Mesendoderm (in vitro differentiated cells): ENCODE measurements at regions not wholly inside any gene's neighbourhood (a gene's known extent, or its start where the extent isn't known, plus 50 kb on each side); places are given as distances from the start of the nearest gene placed in this dataset.
"Not testable (repeated sequence)": the region's sequence is repeated elsewhere in the genome, so short reads cannot be mapped to it uniquely, and the experiment has no call there.

Experiments
- DNase-seq: peaks from one replicate; pipeline ENCODE4 v3.0.0; 2013
- H2AK5ac ChIP-seq: 2 replicates; pipeline ENCODE4 v1.6.1; 2013; ENCODE audit warnings: low read length, inconsistent platforms
- H2BK120ac ChIP-seq: 2 replicates; pipeline ENCODE4 v1.6.1; 2013; ENCODE audit warnings: low read depth, mild to moderate bottlenecking, low read length, moderate library complexity, mixed read lengths
- H2BK15ac ChIP-seq: replicated peaks from 2 replicates; pipeline ENCODE4 v1.6.1; 2013; ENCODE audit warnings: low read depth, mild to moderate bottlenecking, moderate library complexity
- H2BK5ac ChIP-seq: 2 replicates; pipeline ENCODE4 v1.6.1; 2013; ENCODE audit warnings: low read length, inconsistent platforms
- H3K18ac ChIP-seq: 2 replicates; pipeline ENCODE4 v1.6.1; 2013; ENCODE audit warnings: mild to moderate bottlenecking, low read length, mixed read lengths
- H3K23ac ChIP-seq: one replicate; pipeline ENCODE4 v1.6.1; 2013; ENCODE audit warnings: low read length
- H3K27ac ChIP-seq: 2 replicates; pipeline ENCODE4 v1.5.1; 2013; ENCODE audit warnings: low read depth, mild to moderate bottlenecking, inconsistent platforms, low read length, moderate library complexity
- H3K27me3 ChIP-seq: 2 replicates; pipeline ENCODE4 v1.6.1; 2013; ENCODE audit warnings: low read length, control low read depth, mild to moderate bottlenecking, inconsistent platforms; ENCODE audit not compliant: insufficient read depth, poor library complexity
- H3K36me3 ChIP-seq: 2 replicates; pipeline ENCODE4 v1.6.1; 2013; ENCODE audit warnings: low read length, inconsistent platforms; ENCODE audit not compliant: control insufficient read depth, insufficient read depth
- H3K4ac ChIP-seq: one replicate; pipeline ENCODE4 v1.6.1; 2013; ENCODE audit warnings: low read depth, mild to moderate bottlenecking, low read length, moderate library complexity
- H3K4me1 ChIP-seq: 2 replicates; pipeline ENCODE4 v1.6.1; 2013; ENCODE audit warnings: low read depth, low read length, inconsistent platforms; ENCODE audit not compliant: control insufficient read depth
- H3K4me2 ChIP-seq: 2 replicates; pipeline ENCODE4 v1.6.1; 2013; ENCODE audit warnings: low read length
- H3K4me3 ChIP-seq: 2 replicates; pipeline ENCODE4 v1.5.1; 2013; ENCODE audit warnings: mild to moderate bottlenecking, low read length
- H3K56ac ChIP-seq: one replicate; pipeline ENCODE4 v1.6.1; 2013; ENCODE audit warnings: low read length
- H3K79me1 ChIP-seq: 2 replicates; pipeline ENCODE4 v1.6.1; 2013; ENCODE audit warnings: low read length, inconsistent platforms
- H3K79me2 ChIP-seq: 2 replicates; pipeline ENCODE4 v1.6.1; 2013; ENCODE audit warnings: mild to moderate bottlenecking, low read length; ENCODE audit not compliant: control insufficient read depth, insufficient read depth
- H3K9ac ChIP-seq: 2 replicates; pipeline ENCODE4 v1.6.1; 2013; ENCODE audit warnings: low read length, inconsistent platforms
- H4K5ac ChIP-seq: one replicate; pipeline ENCODE4 v1.6.1; 2013; ENCODE audit warnings: low read length
- H4K8ac ChIP-seq: one replicate; pipeline ENCODE4 v1.6.1; 2013; ENCODE audit warnings: low read depth, mild to moderate bottlenecking, control low read depth, low read length, moderate library complexity
- WGBS: extraction: QIAGEN DNeasy Blood & Tissue Kit; methylation state at CpG from one replicate; pipeline ENCODE4 v1.1.7; 2013; ENCODE audit warnings: low lambda C conversion rate, missing lambda C conversion rate; ENCODE audit not compliant: insufficient coverage; ENCODE audit errors: extremely low coverage; 5-methylcytosine and 5-hydroxymethylcytosine counted together

GRCh38 chr1:191813593-191813992, 344.7 kb upstream of the RGS18 start:
- WGBS: no CpG with 5 or more reads among the region's 5 CpGs

GRCh38 chr1:191818198-191818597, 340.1 kb upstream of the RGS18 start:
- no peak overlapping the region for H2BK120ac ChIP-seq
- no CpG with 5 or more reads among the region's 1 CpG for WGBS
- H3K27me3 ChIP-seq: no peaks in the 10 kb centered on the region
- H3K4me1 ChIP-seq: no peaks in the 10 kb centered on the region
- H3K4me3 ChIP-seq: no peak overlapping the region
- H3K4ac ChIP-seq: no peak overlapping the region
- no peak overlapping the region for H3K23ac ChIP-seq
- H2BK15ac ChIP-seq: no peak overlapping the region
- DNase-seq: no peak
- no peak overlapping the region for H3K27ac ChIP-seq
- H3K18ac ChIP-seq: no peak overlapping the region
- H4K8ac ChIP-seq: no peak overlapping the region
- H3K79me1 ChIP-seq: no peaks in the 10 kb centered on the region
- H3K9ac ChIP-seq: no peak overlapping the region
- H3K4me2 ChIP-seq: no peak overlapping the region
- H4K5ac ChIP-seq: no peak overlapping the region
- no peak overlapping the region for H2AK5ac ChIP-seq
- no peak overlapping the region for H3K56ac ChIP-seq
- H3K79me2 ChIP-seq: no peaks in the 10 kb centered on the region
- H3K36me3 ChIP-seq: no peaks in the 10 kb centered on the region
- no peak overlapping the region for H2BK5ac ChIP-seq

More at GRCh38 chr1:191813593-191813992, 344.7 kb upstream of the RGS18 start:
- H3K4me2 ChIP-seq, H3K27me3 ChIP-seq, H3K4me3 ChIP-seq, H2BK15ac ChIP-seq, H3K4ac ChIP-seq, H3K79me1 ChIP-seq, H2BK120ac ChIP-seq, H3K23ac ChIP-seq, H2BK5ac ChIP-seq, H3K36me3 ChIP-seq, H3K56ac ChIP-seq, H4K5ac ChIP-seq, H2AK5ac ChIP-seq, H3K27ac ChIP-seq, H3K4me1 ChIP-seq, H3K9ac ChIP-seq, H3K18ac ChIP-seq, H4K8ac ChIP-seq, H3K79me2 ChIP-seq: not testable (repeated sequence)
- DNase-seq: peak; percentile 34

GRCh38 chr1:191831572-191831971, 326.7 kb upstream of the RGS18 start:
- Histone ChIP-seq H3K4me1 (no peaks in the 10 kb centered on the region), H2AK5ac (no peak overlapping the region), H3K4ac (no peak overlapping the region), H3K18ac (no peak overlapping the region), H3K4me3 (no peak overlapping the region), H4K8ac (no peak overlapping the region), H3K36me3 (no peaks in the 10 kb centered on the region), H3K4me2 (no peak overlapping the region), H3K9ac (no peak overlapping the region), H2BK5ac (no peak overlapping the region), H3K23ac (no peak overlapping the region), H3K79me1 (no peaks in the 10 kb centered on the region), H3K56ac (no peak overlapping the region), H2BK15ac (no peak overlapping the region), H4K5ac (no peak overlapping the region), H2BK120ac (no peak overlapping the region), H3K27ac (no peak overlapping the region), H3K79me2 (no peaks in the 10 kb centered on the region), H3K27me3 (no peaks in the 10 kb centered on the region)
- peak; percentile 74 for DNase-seq
- no CpG with 5 or more reads among the region's 4 CpGs for WGBS

- no peak overlapping the region for H3K4me3 ChIP-seq
- no peak overlapping the region for H4K8ac ChIP-seq
- H2BK15ac ChIP-seq: no peak overlapping the region
- H3K4me1 ChIP-seq: no peaks in the 10 kb centered on the region
- H3K4me2 ChIP-seq: no peak overlapping the region
- no peak overlapping the region for H3K23ac ChIP-seq
- no peak overlapping the region for H3K27ac ChIP-seq
- H3K9ac ChIP-seq: no peak overlapping the region
- no peak overlapping the region for H4K5ac ChIP-seq
- WGBS: no CpG with 5 or more reads among the region's 2 CpGs
- no peak for DNase-seq
- no peak overlapping the region for H3K18ac ChIP-seq
- no peaks in the 10 kb centered on the region for H3K79me1 ChIP-seq
- no peak overlapping the region for H2BK120ac ChIP-seq
- H2AK5ac ChIP-seq: no peak overlapping the region
- no peak overlapping the region for H3K4ac ChIP-seq
- no peak overlapping the region for H2BK5ac ChIP-seq
- H3K36me3 ChIP-seq: no peaks in the 10 kb centered on the region
- no peaks in the 10 kb centered on the region for H3K79me2 ChIP-seq
- H3K56ac ChIP-seq: no peak overlapping the region
- H3K27me3 ChIP-seq: no peaks in the 10 kb centered on the region
Observed at GRCh38 chr1:191839891-191840290, 318.4 kb upstream of the RGS18 start.

GRCh38 chr1:191851799-191852595, 306.3 kb upstream of the RGS18 start:
- Histone ChIP-seq H2BK15ac (no peak overlapping the region), H3K4me1 (no peaks in the 10 kb centered on the region), H2BK120ac (no peak overlapping the region), H3K27ac (no peak overlapping the region), H3K18ac (no peak overlapping the region), H3K36me3 (no peaks in the 10 kb centered on the region), H3K23ac (no peak overlapping the region), H3K27me3 (no peaks in the 10 kb centered on the region), H3K79me2 (no peaks in the 10 kb centered on the region), H3K4me2 (no peak overlapping the region), H4K8ac (no peak overlapping the region), H3K56ac (no peak overlapping the region), H2AK5ac (no peak overlapping the region), H2BK5ac (no peak overlapping the region), H3K4me3 (no peak overlapping the region), H3K79me1 (no peaks in the 10 kb centered on the region), H4K5ac (no peak overlapping the region), H3K9ac (no peak overlapping the region), H3K4ac (no peak overlapping the region)
- WGBS: 100% methylated on average over 1 of the region's 1 CpG
- no peak for DNase-seq

- H3K79me2 ChIP-seq: no peaks in the 10 kb centered on the region
- H4K5ac ChIP-seq: no peak overlapping the region
- H3K4ac ChIP-seq: no peak overlapping the region
- H3K27ac ChIP-seq: no peak overlapping the region
- H3K4me3 ChIP-seq: no peak overlapping the region
- H3K4me1 ChIP-seq: no peaks in the 10 kb centered on the region
- no peak overlapping the region for H2BK120ac ChIP-seq
- no peak overlapping the region for H2BK15ac ChIP-seq
- H3K27me3 ChIP-seq: no peaks in the 10 kb centered on the region
- H3K9ac ChIP-seq: no peak overlapping the region
- no peak overlapping the region for H3K23ac ChIP-seq
- no peak overlapping the region for H3K4me2 ChIP-seq
- H3K79me1 ChIP-seq: no peaks in the 10 kb centered on the region
- H3K36me3 ChIP-seq: no peaks in the 10 kb centered on the region
- no CpG with 5 or more reads among the region's 1 CpG for WGBS
- H4K8ac ChIP-seq: no peak overlapping the region
- no peak overlapping the region for H3K56ac ChIP-seq
- DNase-seq: no peak
- no peak overlapping the region for H2BK5ac ChIP-seq
- no peak overlapping the region for H3K18ac ChIP-seq
- H2AK5ac ChIP-seq: no peak overlapping the region
Observed at GRCh38 chr1:191852907-191853306, 305.4 kb upstream of the RGS18 start.
